CD14-positive monocyte (primary cell): ENCODE measurements at regions not wholly inside any gene's neighbourhood (a gene's known extent, or its start where the extent isn't known, plus 50 kb on each side); places are given as distances from the start of the nearest gene placed in this dataset.

ENCODE experiments used
- DNase-seq, 3 donors: peaks; one replicate each; pipeline ENCODE4 v3.0.0-alpha.2; 2011 to 2022
- H2AFZ ChIP-seq: 2 replicates; pipeline ENCODE4 v1.6.0; 2012; ENCODE audit warnings: mild to moderate bottlenecking, low read depth, low read length, inconsistent platforms; ENCODE audit not compliant: insufficient read depth, poor library complexity, severe bottlenecking
- H3K27ac ChIP-seq, 2 donors: 1 replicate in 1 of 2; 2 replicates in 1 of 2; pipeline ENCODE4 v1.5.1; 2012 to 2013; ENCODE audit warnings: low read length in 2 of 2, control low read depth in 1 of 2, inconsistent platforms in 1 of 2, low read depth in 1 of 2, mild to moderate bottlenecking in 1 of 2
- H3K27me3 ChIP-seq, 2 donors: one replicate each; pipeline versions ENCODE4 v1.6.0 to v1.6.1; 2011 to 2013; ENCODE audit warnings: low read length in 2 of 2; ENCODE audit not compliant: control insufficient read depth in 2 of 2, insufficient read depth in 2 of 2
- H3K36me3 ChIP-seq, 2 donors: replicated peaks in 1 of 2; 1 replicate in 1 of 2; 2 replicates in 1 of 2; pipeline versions ENCODE4 v1.5.1 to v1.6.1; 2012 to 2013; ENCODE audit warnings: low read length in 2 of 2, control low read depth in 1 of 2, inconsistent platforms in 1 of 2, mild to moderate bottlenecking in 1 of 2; ENCODE audit not compliant: insufficient read depth in 2 of 2, control insufficient read depth in 1 of 2
- H3K4me1 ChIP-seq, 2 donors: 1 replicate in 1 of 2; 2 replicates in 1 of 2; pipeline versions ENCODE4 v1.5.1 to v1.6.1; 2012 to 2013; ENCODE audit warnings: low read length in 2 of 2, control low read depth in 1 of 2, inconsistent platforms in 1 of 2, mild to moderate bottlenecking in 1 of 2, moderate library complexity in 1 of 2; ENCODE audit not compliant: insufficient read depth in 2 of 2, control insufficient read depth in 1 of 2
- H3K4me2 ChIP-seq: replicated peaks from 2 replicates; pipeline ENCODE3; 2012; ENCODE audit warnings: low read length, moderate library complexity, mild to moderate bottlenecking; ENCODE audit not compliant: poor library complexity, severe bottlenecking; ENCODE audit errors: extremely low read depth
- H3K4me3 ChIP-seq, 3 experiments: fragments of 200-600 bp in 1 of 3; sonication (generic) in 1 of 3; replicated peaks in 1 of 3; 1 replicate in 2 of 3; 2 replicates in 1 of 3; pipeline ENCODE4 v1.5.1; 2011 to 2013; ENCODE audit warnings: low read length in 3 of 3, mild to moderate bottlenecking in 3 of 3, control low read depth in 2 of 3, low read depth in 2 of 3, inconsistent platforms in 1 of 3, moderate library complexity in 1 of 3
- H3K79me2 ChIP-seq: 2 replicates; pipeline ENCODE4 v1.6.0; 2012; ENCODE audit warnings: mild to moderate bottlenecking, control low read depth, inconsistent platforms, low read length, moderate library complexity; ENCODE audit not compliant: insufficient read depth
- H3K9ac ChIP-seq: 2 replicates; pipeline ENCODE4 v1.6.0; 2017; ENCODE audit warnings: low read length, mild to moderate bottlenecking; ENCODE audit not compliant: insufficient read depth, poor library complexity, severe bottlenecking
- H3K9me3 ChIP-seq, 2 donors: replicated peaks in 1 of 2; 1 replicate in 1 of 2; 2 replicates in 1 of 2; pipeline versions ENCODE4 v1.5.1 to v1.6.1; 2012 to 2013; ENCODE audit warnings: low read length in 2 of 2, control low read depth in 1 of 2; ENCODE audit not compliant: control insufficient read depth in 1 of 2, insufficient read depth in 1 of 2
- H4K20me1 ChIP-seq: 2 replicates; pipeline ENCODE4 v1.6.0; 2012; ENCODE audit warnings: mild to moderate bottlenecking, low read length, control low read depth, moderate library complexity; ENCODE audit not compliant: insufficient read depth
- H3K27ac Mint-ChIP-seq, 7 donors: one replicate each; pipeline ENCODE4 v1.8.0; 2020; ENCODE audit warnings: mild to moderate bottlenecking in 7 of 7, mixed read lengths in 7 of 7, moderate library complexity in 6 of 7, inconsistent platforms in 2 of 7
- H3K27me3 Mint-ChIP-seq, 3 donors: one replicate each; pipeline ENCODE4 v1.8.0; 2021 to 2022; ENCODE audit warnings: low read depth in 3 of 3, mild to moderate bottlenecking in 3 of 3, mixed read lengths in 3 of 3, moderate library complexity in 3 of 3, inconsistent platforms in 1 of 3
- H3K36me3 Mint-ChIP-seq, 2 donors: one replicate each; pipeline ENCODE4 v1.8.0; 2020; ENCODE audit warnings: mixed read lengths in 2 of 2, inconsistent platforms in 1 of 2, mild to moderate bottlenecking in 1 of 2
- H3K4me1 Mint-ChIP-seq: one replicate; pipeline ENCODE4 v1.8.0; 2020; ENCODE audit warnings: mild to moderate bottlenecking, mixed read lengths
- H3K4me3 Mint-ChIP-seq, 2 donors: one replicate each; pipeline ENCODE4 v1.8.0; 2020; ENCODE audit warnings: mild to moderate bottlenecking in 2 of 2, mixed read lengths in 2 of 2, moderate library complexity in 1 of 2
- H3K9me3 Mint-ChIP-seq, 7 donors: one replicate each; pipeline ENCODE4 v1.8.0; 2020 to 2022; ENCODE audit warnings: mixed read lengths in 7 of 7, mild to moderate bottlenecking in 6 of 7, moderate library complexity in 6 of 7, inconsistent platforms in 2 of 7
- CTCF ChIP-seq: fragments of 200-600 bp; IDR thresholded peaks from one replicate; pipeline ENCODE4 v1.8.0; 2022; ENCODE audit warnings: antibody characterized with exemption, mild to moderate bottlenecking
- WGBS: methylation state at CpG from one replicate; pipeline ENCODE4 v1.1.5; 2013; ENCODE audit warnings: missing lambda C conversion rate; ENCODE audit not compliant: insufficient coverage; 5-methylcytosine and 5-hydroxymethylcytosine counted together
- intact Hi-C, 2 donors: fragments of 100-400 bp; cut with micrococcal nuclease; formaldehyde crosslinking; loops; one replicate each; pipeline versions ENCODE4 v1.15.0 to v1.15.1; 2023

GRCh38 chr20:57938158-57939108 is 228.6 kb upstream of the PMEPA1 start:
- Histone ChIP-seq H3K4me3 (no peak overlapping the region), H3K4me2 (no peak overlapping the region), H4K20me1 (no peaks in the 10 kb centered on the region), H2AFZ (no peak overlapping the region), H3K27me3 (no peaks in the 10 kb centered on the region), H3K27ac (no peak overlapping the region), H3K36me3 (no peaks in the 10 kb centered on the region), H3K79me2 (no peaks in the 10 kb centered on the region), H3K9me3 (no peaks in the 10 kb centered on the region), H3K9ac (no peak overlapping the region), H3K4me1 (no peaks in the 10 kb centered on the region)
- peaks cover 4 to 9% (median 7%) of the 10 kb centered on the region in 3 donors for H3K27me3 Mint-ChIP-seq
- H3K4me1 Mint-ChIP-seq: no peaks in the 10 kb centered on the region
- H3K27ac Mint-ChIP-seq: no peak overlapping the region
- no peak for TF ChIP-seq CTCF
- intact Hi-C loops: no loop called here
- WGBS: 70% methylated on average over 7 of the region's 19 CpGs
- DNase-seq: no peak
- H3K9me3 Mint-ChIP-seq: peaks cover 0 to 2% (median 0%) of the 10 kb centered on the region in 7 donors
- no peak overlapping the region for H3K4me3 Mint-ChIP-seq
- H3K36me3 Mint-ChIP-seq: no peaks in the 10 kb centered on the region

GRCh38 chr20:57936636-57937385 is 227.0 kb upstream of the PMEPA1 start:
- Mint-ChIP-seq H3K4me3 (no peak overlapping the region), H3K27ac (peak overlapping the region in 1 of 7 donors; percentile 10), H3K9me3 (peaks cover 0 to 2% (median 0%) of the 10 kb centered on the region in 7 donors), H3K4me1 (no peaks in the 10 kb centered on the region), H3K36me3 (no peaks in the 10 kb centered on the region), H3K27me3 (peaks cover 4 to 9% (median 9%) of the 10 kb centered on the region in 3 donors)
- Histone ChIP-seq H3K4me3 (no peak overlapping the region), H2AFZ (no peak overlapping the region), H3K79me2 (no peaks in the 10 kb centered on the region), H3K27me3 (no peaks in the 10 kb centered on the region), H3K36me3 (no peaks in the 10 kb centered on the region), H3K4me1 (no peaks in the 10 kb centered on the region), H3K9me3 (no peaks in the 10 kb centered on the region), H3K9ac (no peak overlapping the region), H3K27ac (no peak overlapping the region), H4K20me1 (no peaks in the 10 kb centered on the region), H3K4me2 (no peak overlapping the region)
- TF ChIP-seq CTCF: no peak
- no CpG with 5 or more reads among the region's 6 CpGs for WGBS
- no peak for DNase-seq
- intact Hi-C loops: no loop called here
